ENCODE measurements at regions not wholly inside any gene's neighbourhood (a gene's known extent, or its start where the extent isn't known, plus 50 kb on each side); places are given as distances from the start of the nearest gene placed in this dataset.

- TF ChIP-seq, protein P1, sequence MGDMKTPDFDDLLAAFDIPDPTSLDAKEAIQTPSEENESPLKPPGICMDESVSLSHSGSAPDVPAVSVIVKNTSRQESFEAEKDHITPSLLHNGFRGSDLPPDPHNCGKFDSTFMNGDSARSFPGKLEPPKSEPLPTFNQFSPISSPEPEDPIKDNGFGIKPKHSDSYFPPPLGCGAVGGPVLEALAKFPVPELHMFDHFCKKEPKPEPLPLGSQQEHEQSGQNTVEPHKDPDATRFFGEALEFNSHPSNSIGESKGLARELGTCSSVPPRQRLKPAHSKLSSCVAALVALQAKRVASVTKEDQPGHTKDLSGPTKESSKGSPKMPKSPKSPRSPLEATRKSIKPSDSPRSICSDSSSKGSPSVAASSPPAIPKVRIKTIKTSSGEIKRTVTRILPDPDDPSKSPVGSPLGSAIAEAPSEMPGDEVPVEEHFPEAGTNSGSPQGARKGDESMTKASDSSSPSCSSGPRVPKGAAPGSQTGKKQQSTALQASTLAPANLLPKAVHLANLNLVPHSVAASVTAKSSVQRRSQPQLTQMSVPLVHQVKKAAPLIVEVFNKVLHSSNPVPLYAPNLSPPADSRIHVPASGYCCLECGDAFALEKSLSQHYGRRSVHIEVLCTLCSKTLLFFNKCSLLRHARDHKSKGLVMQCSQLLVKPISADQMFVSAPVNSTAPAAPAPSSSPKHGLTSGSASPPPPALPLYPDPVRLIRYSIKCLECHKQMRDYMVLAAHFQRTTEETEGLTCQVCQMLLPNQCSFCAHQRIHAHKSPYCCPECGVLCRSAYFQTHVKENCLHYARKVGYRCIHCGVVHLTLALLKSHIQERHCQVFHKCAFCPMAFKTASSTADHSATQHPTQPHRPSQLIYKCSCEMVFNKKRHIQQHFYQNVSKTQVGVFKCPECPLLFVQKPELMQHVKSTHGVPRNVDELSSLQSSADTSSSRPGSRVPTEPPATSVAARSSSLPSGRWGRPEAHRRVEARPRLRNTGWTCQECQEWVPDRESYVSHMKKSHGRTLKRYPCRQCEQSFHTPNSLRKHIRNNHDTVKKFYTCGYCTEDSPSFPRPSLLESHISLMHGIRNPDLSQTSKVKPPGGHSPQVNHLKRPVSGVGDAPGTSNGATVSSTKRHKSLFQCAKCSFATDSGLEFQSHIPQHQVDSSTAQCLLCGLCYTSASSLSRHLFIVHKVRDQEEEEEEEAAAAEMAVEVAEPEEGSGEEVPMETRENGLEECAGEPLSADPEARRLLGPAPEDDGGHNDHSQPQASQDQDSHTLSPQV (IDR thresholded peaks at IDR 0.05) = 0 out of 2 replicates have a peak, but pooled peaks have one; percentile 9
- no peak for TF ChIP-seq MTA3 (IDR thresholded peaks at IDR 0.05; ENCODE audit: borderline replicate concordance)
- no peak for TF ChIP-seq GATAD2A (IDR thresholded peaks at IDR 0.05)
- peak; percentile 59 for TF ChIP-seq MAFF (IDR thresholded peaks at IDR 0.05; ENCODE audit: low read length)
- TF ChIP-seq KDM2B (CRISPR knock-in tag; IDR thresholded peaks at IDR 0.05) = no peak
- TF ChIP-seq DPF2 (IDR thresholded peaks at IDR 0.05) = no peak
- TF ChIP-seq NFIX (CRISPR knock-in tag; IDR thresholded peaks at IDR 0.05; ENCODE audit: low read depth) = no peak
- no peak for TF ChIP-seq DNMT1 (IDR thresholded peaks at IDR 0.05)
- no peak for TF ChIP-seq RBM14 (IDR thresholded peaks at IDR 0.05; ENCODE audit: borderline replicate concordance, insufficient read depth, low read depth, low read length)
- no peak for TF ChIP-seq CBFB (CRISPR knock-in tag; IDR thresholded peaks at IDR 0.05)
- 0 out of 2 replicates have a peak, but pooled peaks have one; percentile 0 for TF ChIP-seq NFRKB (IDR thresholded peaks at IDR 0.05; ENCODE audit: low read depth)
- peak; percentile 8; the same call in 1 of the 2 replicates for TF ChIP-seq MAFG (tag; conservative IDR thresholded peaks at IDR 0.05)
- TF ChIP-seq EGR1 (conservative IDR thresholded peaks at IDR 0.05) = no peak
- TF ChIP-seq NFE2L1 (tag; IDR thresholded peaks at IDR 0.05; ENCODE audit: borderline replicate concordance, low read depth) = no peak
- no peak for TF ChIP-seq CXXC5 (CRISPR knock-in tag; IDR thresholded peaks at IDR 0.05)
- TF ChIP-seq U2AF2 (optimal IDR thresholded peaks at IDR 0.05; ENCODE audit: low read depth, low read length) = no peak
- TF ChIP-seq MCM5 (IDR thresholded peaks at IDR 0.05; ENCODE audit: low read depth) = no peak
- no peak for TF ChIP-seq DDX20 (tag; IDR thresholded peaks at IDR 0.05; ENCODE audit: low read depth)
- TF ChIP-seq MAFK (IDR thresholded peaks at IDR 0.05; ENCODE audit: low read length) = peak; percentile 57
- TF ChIP-seq POLR2AphosphoS5 (IDR thresholded peaks at IDR 0.05; ENCODE audit: control insufficient read depth, insufficient read depth, low read depth, low read length) = no peak
- no peak for TF ChIP-seq ZNF57 (CRISPR knock-in tag; IDR thresholded peaks at IDR 0.05)
- no peak for TF ChIP-seq PTRF (tag; IDR thresholded peaks at IDR 0.05)
These were observed 187.9 kb downstream of the USP12 start (continued) for GRCh38 chr13:26983543-26984320.

All from K562 (cell line).